CD14-positive monocyte (primary cell): ENCODE measurements at regions not wholly inside any gene's neighbourhood (a gene's known extent, or its start where the extent isn't known, plus 50 kb on each side); places are given as distances from the start of the nearest gene placed in this dataset.

Experiments
- DNase-seq, 3 donors: peaks; one replicate each; pipeline ENCODE4 v3.0.0-alpha.2; 2011 to 2022
- H2AFZ ChIP-seq: 2 replicates; pipeline ENCODE4 v1.6.0; 2012; ENCODE audit warnings: mild to moderate bottlenecking, low read depth, low read length, inconsistent platforms; ENCODE audit not compliant: insufficient read depth, poor library complexity, severe bottlenecking
- H3K27ac ChIP-seq, 2 donors: 1 replicate in 1 of 2; 2 replicates in 1 of 2; pipeline ENCODE4 v1.5.1; 2012 to 2013; ENCODE audit warnings: low read length in 2 of 2, control low read depth in 1 of 2, inconsistent platforms in 1 of 2, low read depth in 1 of 2, mild to moderate bottlenecking in 1 of 2
- H3K27me3 ChIP-seq, 2 donors: one replicate each; pipeline versions ENCODE4 v1.6.0 to v1.6.1; 2011 to 2013; ENCODE audit warnings: low read length in 2 of 2; ENCODE audit not compliant: control insufficient read depth in 2 of 2, insufficient read depth in 2 of 2
- H3K36me3 ChIP-seq, 2 donors: replicated peaks in 1 of 2; 1 replicate in 1 of 2; 2 replicates in 1 of 2; pipeline versions ENCODE4 v1.5.1 to v1.6.1; 2012 to 2013; ENCODE audit warnings: low read length in 2 of 2, control low read depth in 1 of 2, inconsistent platforms in 1 of 2, mild to moderate bottlenecking in 1 of 2; ENCODE audit not compliant: insufficient read depth in 2 of 2, control insufficient read depth in 1 of 2
- H3K4me1 ChIP-seq, 2 donors: 1 replicate in 1 of 2; 2 replicates in 1 of 2; pipeline versions ENCODE4 v1.5.1 to v1.6.1; 2012 to 2013; ENCODE audit warnings: low read length in 2 of 2, control low read depth in 1 of 2, inconsistent platforms in 1 of 2, mild to moderate bottlenecking in 1 of 2, moderate library complexity in 1 of 2; ENCODE audit not compliant: insufficient read depth in 2 of 2, control insufficient read depth in 1 of 2
- H3K4me2 ChIP-seq: replicated peaks from 2 replicates; pipeline ENCODE3; 2012; ENCODE audit warnings: low read length, moderate library complexity, mild to moderate bottlenecking; ENCODE audit not compliant: poor library complexity, severe bottlenecking; ENCODE audit errors: extremely low read depth
- H3K4me3 ChIP-seq, 3 experiments: fragments of 200-600 bp in 1 of 3; sonication (generic) in 1 of 3; replicated peaks in 1 of 3; 1 replicate in 2 of 3; 2 replicates in 1 of 3; pipeline ENCODE4 v1.5.1; 2011 to 2013; ENCODE audit warnings: low read length in 3 of 3, mild to moderate bottlenecking in 3 of 3, control low read depth in 2 of 3, low read depth in 2 of 3, inconsistent platforms in 1 of 3, moderate library complexity in 1 of 3
- H3K79me2 ChIP-seq: 2 replicates; pipeline ENCODE4 v1.6.0; 2012; ENCODE audit warnings: mild to moderate bottlenecking, control low read depth, inconsistent platforms, low read length, moderate library complexity; ENCODE audit not compliant: insufficient read depth
- H3K9ac ChIP-seq: 2 replicates; pipeline ENCODE4 v1.6.0; 2017; ENCODE audit warnings: low read length, mild to moderate bottlenecking; ENCODE audit not compliant: insufficient read depth, poor library complexity, severe bottlenecking
- H3K9me3 ChIP-seq, 2 donors: replicated peaks in 1 of 2; 1 replicate in 1 of 2; 2 replicates in 1 of 2; pipeline versions ENCODE4 v1.5.1 to v1.6.1; 2012 to 2013; ENCODE audit warnings: low read length in 2 of 2, control low read depth in 1 of 2; ENCODE audit not compliant: control insufficient read depth in 1 of 2, insufficient read depth in 1 of 2
- H4K20me1 ChIP-seq: 2 replicates; pipeline ENCODE4 v1.6.0; 2012; ENCODE audit warnings: mild to moderate bottlenecking, low read length, control low read depth, moderate library complexity; ENCODE audit not compliant: insufficient read depth
- H3K27ac Mint-ChIP-seq, 7 donors: one replicate each; pipeline ENCODE4 v1.8.0; 2020; ENCODE audit warnings: mild to moderate bottlenecking in 7 of 7, mixed read lengths in 7 of 7, moderate library complexity in 6 of 7, inconsistent platforms in 2 of 7
- H3K27me3 Mint-ChIP-seq, 3 donors: one replicate each; pipeline ENCODE4 v1.8.0; 2021 to 2022; ENCODE audit warnings: low read depth in 3 of 3, mild to moderate bottlenecking in 3 of 3, mixed read lengths in 3 of 3, moderate library complexity in 3 of 3, inconsistent platforms in 1 of 3
- H3K36me3 Mint-ChIP-seq, 2 donors: one replicate each; pipeline ENCODE4 v1.8.0; 2020; ENCODE audit warnings: mixed read lengths in 2 of 2, inconsistent platforms in 1 of 2, mild to moderate bottlenecking in 1 of 2
- H3K4me1 Mint-ChIP-seq: one replicate; pipeline ENCODE4 v1.8.0; 2020; ENCODE audit warnings: mild to moderate bottlenecking, mixed read lengths
- H3K4me3 Mint-ChIP-seq, 2 donors: one replicate each; pipeline ENCODE4 v1.8.0; 2020; ENCODE audit warnings: mild to moderate bottlenecking in 2 of 2, mixed read lengths in 2 of 2, moderate library complexity in 1 of 2
- H3K9me3 Mint-ChIP-seq, 7 donors: one replicate each; pipeline ENCODE4 v1.8.0; 2020 to 2022; ENCODE audit warnings: mixed read lengths in 7 of 7, mild to moderate bottlenecking in 6 of 7, moderate library complexity in 6 of 7, inconsistent platforms in 2 of 7
- WGBS: methylation state at CpG from one replicate; pipeline ENCODE4 v1.1.5; 2013; ENCODE audit warnings: missing lambda C conversion rate; ENCODE audit not compliant: insufficient coverage; 5-methylcytosine and 5-hydroxymethylcytosine counted together
- intact Hi-C, 2 donors: fragments of 100-400 bp; cut with micrococcal nuclease; formaldehyde crosslinking; loops; one replicate each; pipeline versions ENCODE4 v1.15.0 to v1.15.1; 2023
- TF ChIP-seq, protein P1 (sequence below): fragments of 200-600 bp; IDR thresholded peaks from one replicate; pipeline ENCODE4 v1.8.0; 2022; ENCODE audit warnings: antibody characterized with exemption, mild to moderate bottlenecking

- DNase-seq = no peak
- H3K4me3 Mint-ChIP-seq = no peak overlapping the region
- Histone ChIP-seq H3K36me3 (no peaks in the 10 kb centered on the region), H4K20me1 (no peaks in the 10 kb centered on the region), H3K79me2 (no peaks in the 10 kb centered on the region), H3K4me2 (no peak overlapping the region), H3K4me3 (no peak overlapping the region), H3K4me1 (peaks cover 4 to 12% of the 10 kb centered on the region in 2 donors), H3K9me3 (no peaks in the 10 kb centered on the region), H2AFZ (no peak overlapping the region), H3K27me3 (no peaks in the 10 kb centered on the region), H3K9ac (no peak overlapping the region), H3K27ac (no peak overlapping the region)
- peaks cover 0 to 13% (median 10%) of the 10 kb centered on the region in 7 donors for H3K9me3 Mint-ChIP-seq
- H3K4me1 Mint-ChIP-seq = peaks cover 8% of the 10 kb centered on the region
- WGBS = 100% methylated on average over 2 of the region's 3 CpGs
- peaks cover 9 to 12% (median 12%) of the 10 kb centered on the region in 3 donors for H3K27me3 Mint-ChIP-seq
- no peaks in the 10 kb centered on the region for H3K36me3 Mint-ChIP-seq
- H3K27ac Mint-ChIP-seq = no peak overlapping the region
- intact Hi-C loops = no loop called here
- TF ChIP-seq, protein P1, sequence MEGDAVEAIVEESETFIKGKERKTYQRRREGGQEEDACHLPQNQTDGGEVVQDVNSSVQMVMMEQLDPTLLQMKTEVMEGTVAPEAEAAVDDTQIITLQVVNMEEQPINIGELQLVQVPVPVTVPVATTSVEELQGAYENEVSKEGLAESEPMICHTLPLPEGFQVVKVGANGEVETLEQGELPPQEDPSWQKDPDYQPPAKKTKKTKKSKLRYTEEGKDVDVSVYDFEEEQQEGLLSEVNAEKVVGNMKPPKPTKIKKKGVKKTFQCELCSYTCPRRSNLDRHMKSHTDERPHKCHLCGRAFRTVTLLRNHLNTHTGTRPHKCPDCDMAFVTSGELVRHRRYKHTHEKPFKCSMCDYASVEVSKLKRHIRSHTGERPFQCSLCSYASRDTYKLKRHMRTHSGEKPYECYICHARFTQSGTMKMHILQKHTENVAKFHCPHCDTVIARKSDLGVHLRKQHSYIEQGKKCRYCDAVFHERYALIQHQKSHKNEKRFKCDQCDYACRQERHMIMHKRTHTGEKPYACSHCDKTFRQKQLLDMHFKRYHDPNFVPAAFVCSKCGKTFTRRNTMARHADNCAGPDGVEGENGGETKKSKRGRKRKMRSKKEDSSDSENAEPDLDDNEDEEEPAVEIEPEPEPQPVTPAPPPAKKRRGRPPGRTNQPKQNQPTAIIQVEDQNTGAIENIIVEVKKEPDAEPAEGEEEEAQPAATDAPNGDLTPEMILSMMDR = no peak
These were observed 78.9 kb downstream of the IL21 start for GRCh38 chr4:122541996-122542395.

GRCh38 chr4:122540838-122541237 is 80.0 kb downstream of the IL21 start:
- H3K27ac Mint-ChIP-seq = no peak overlapping the region
- Histone ChIP-seq H3K4me3 (no peak overlapping the region), H3K9ac (no peak overlapping the region), H3K36me3 (no peaks in the 10 kb centered on the region), H3K27me3 (no peaks in the 10 kb centered on the region), H2AFZ (no peak overlapping the region), H3K4me2 (no peak overlapping the region), H3K4me1 (peaks cover 4 to 12% of the 10 kb centered on the region in 2 donors), H3K9me3 (no peaks in the 10 kb centered on the region), H3K27ac (no peak overlapping the region), H3K79me2 (no peaks in the 10 kb centered on the region), H4K20me1 (no peaks in the 10 kb centered on the region)
- H3K4me3 Mint-ChIP-seq = no peak overlapping the region
- H3K36me3 Mint-ChIP-seq = no peaks in the 10 kb centered on the region
- no peak for DNase-seq
- peaks cover 8 to 12% (median 9%) of the 10 kb centered on the region in 3 donors for H3K27me3 Mint-ChIP-seq
- peaks cover 8% of the 10 kb centered on the region for H3K4me1 Mint-ChIP-seq
- intact Hi-C loops = no loop called here
- H3K9me3 Mint-ChIP-seq = peaks cover 0 to 13% (median 10%) of the 10 kb centered on the region in 7 donors
- TF ChIP-seq, protein P1 = no peak
- WGBS = no CpG with 5 or more reads among the region's 1 CpG
